ENCODE measurements at regions not wholly inside any gene's neighbourhood (a gene's known extent, or its start where the extent isn't known, plus 50 kb on each side); places are given as distances from the start of the nearest gene placed in this dataset.

DNA sequence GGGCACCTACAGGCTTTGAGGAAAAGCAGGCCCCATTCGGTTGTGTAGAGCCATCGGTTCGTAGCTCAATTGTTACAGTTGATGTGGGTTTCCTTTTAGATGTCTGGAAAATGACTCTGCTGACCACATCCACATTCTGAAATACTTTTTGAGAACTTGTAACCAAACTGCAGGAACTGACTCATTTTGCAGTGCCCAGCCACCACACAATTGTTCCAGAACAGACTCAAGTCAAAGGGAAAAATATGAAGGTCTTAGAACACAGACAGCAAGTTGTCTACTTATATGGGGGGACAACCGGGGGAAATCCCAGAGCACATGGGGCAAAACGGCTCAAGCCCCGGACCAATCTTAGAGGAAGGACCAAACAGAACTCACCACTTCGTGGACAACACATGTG, 557.6 kb upstream of the DIPK2B start:
- no peak for DNase-seq (ENCODE audit: extremely low spot score, unreplicated experiment)
- H3K9me3 Mint-ChIP-seq (ENCODE audit: unreplicated experiment) = no peaks in the 10 kb centered on the region
- TF ChIP-seq, protein P1, sequence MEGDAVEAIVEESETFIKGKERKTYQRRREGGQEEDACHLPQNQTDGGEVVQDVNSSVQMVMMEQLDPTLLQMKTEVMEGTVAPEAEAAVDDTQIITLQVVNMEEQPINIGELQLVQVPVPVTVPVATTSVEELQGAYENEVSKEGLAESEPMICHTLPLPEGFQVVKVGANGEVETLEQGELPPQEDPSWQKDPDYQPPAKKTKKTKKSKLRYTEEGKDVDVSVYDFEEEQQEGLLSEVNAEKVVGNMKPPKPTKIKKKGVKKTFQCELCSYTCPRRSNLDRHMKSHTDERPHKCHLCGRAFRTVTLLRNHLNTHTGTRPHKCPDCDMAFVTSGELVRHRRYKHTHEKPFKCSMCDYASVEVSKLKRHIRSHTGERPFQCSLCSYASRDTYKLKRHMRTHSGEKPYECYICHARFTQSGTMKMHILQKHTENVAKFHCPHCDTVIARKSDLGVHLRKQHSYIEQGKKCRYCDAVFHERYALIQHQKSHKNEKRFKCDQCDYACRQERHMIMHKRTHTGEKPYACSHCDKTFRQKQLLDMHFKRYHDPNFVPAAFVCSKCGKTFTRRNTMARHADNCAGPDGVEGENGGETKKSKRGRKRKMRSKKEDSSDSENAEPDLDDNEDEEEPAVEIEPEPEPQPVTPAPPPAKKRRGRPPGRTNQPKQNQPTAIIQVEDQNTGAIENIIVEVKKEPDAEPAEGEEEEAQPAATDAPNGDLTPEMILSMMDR (IDR thresholded peaks at IDR 0.05) = no peak
- H3K4me1 Mint-ChIP-seq (ENCODE audit: unreplicated experiment) = peaks cover 60% of the 10 kb centered on the region
- no peak overlapping the region for H3K4me3 Mint-ChIP-seq (ENCODE audit: unreplicated experiment)
- H3K27ac Mint-ChIP-seq (ENCODE audit: unreplicated experiment) = peak overlapping the region; percentile 79
- H3K36me3 Mint-ChIP-seq (ENCODE audit: unreplicated experiment) = peaks cover 8% of the 10 kb centered on the region
- H3K27me3 Mint-ChIP-seq (ENCODE audit: unreplicated experiment) = no peaks in the 10 kb centered on the region

DNA sequence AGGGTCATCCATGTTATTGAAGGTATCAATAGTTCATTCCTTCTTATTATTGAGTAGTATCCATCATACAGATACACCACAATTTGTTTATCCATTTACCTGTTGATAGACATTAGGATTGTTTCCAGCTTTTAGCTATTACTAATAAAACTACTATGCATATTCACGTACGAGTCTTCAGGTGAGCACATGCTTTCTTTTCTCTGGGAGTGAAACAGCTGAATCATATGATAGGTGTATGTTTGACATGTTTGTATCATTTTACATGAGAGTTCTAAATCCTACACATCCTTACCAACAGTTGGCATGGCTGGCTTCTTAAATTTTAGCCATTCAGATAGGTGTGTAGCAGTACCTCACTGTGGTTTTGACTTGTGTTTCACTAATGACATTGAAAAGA, 556.6 kb upstream of the DIPK2B start:
- Mint-ChIP-seq H3K4me3 (ENCODE audit: unreplicated experiment) (no peak overlapping the region), H3K27me3 (ENCODE audit: unreplicated experiment) (no peaks in the 10 kb centered on the region), H3K27ac (ENCODE audit: unreplicated experiment) (no peak overlapping the region), H3K9me3 (ENCODE audit: unreplicated experiment) (no peaks in the 10 kb centered on the region), H3K36me3 (ENCODE audit: unreplicated experiment) (peaks cover 7% of the 10 kb centered on the region), H3K4me1 (ENCODE audit: unreplicated experiment) (peaks cover 56% of the 10 kb centered on the region)
- TF ChIP-seq, protein P1 (IDR thresholded peaks at IDR 0.05) = no peak
- no peak for DNase-seq (ENCODE audit: extremely low spot score, unreplicated experiment)

DNA sequence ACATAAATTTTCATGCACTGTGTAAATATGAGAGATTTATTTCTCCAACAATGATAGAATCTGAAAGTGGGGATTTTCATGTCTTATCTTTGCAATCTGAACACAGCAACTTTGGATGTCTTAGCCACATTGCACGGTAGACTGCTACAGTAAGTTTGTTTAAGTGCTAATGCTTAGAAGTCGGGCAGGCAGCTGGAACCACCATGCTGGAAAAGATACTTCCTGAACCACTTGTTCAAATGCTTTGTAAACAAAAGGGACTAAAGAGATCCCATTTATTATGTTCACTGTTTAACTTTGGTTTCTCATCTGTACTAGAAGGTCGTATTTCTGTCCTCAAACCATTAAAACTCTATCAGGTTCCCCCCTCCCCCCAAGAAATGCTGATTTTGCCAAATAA, 555.9 kb upstream of the DIPK2B start:
- Mint-ChIP-seq H3K36me3 (ENCODE audit: unreplicated experiment) (peaks cover 3% of the 10 kb centered on the region), H3K4me3 (ENCODE audit: unreplicated experiment) (no peak overlapping the region), H3K27ac (ENCODE audit: unreplicated experiment) (peak overlapping the region; percentile 23), H3K4me1 (ENCODE audit: unreplicated experiment) (peaks cover 49% of the 10 kb centered on the region), H3K9me3 (ENCODE audit: unreplicated experiment) (no peaks in the 10 kb centered on the region), H3K27me3 (ENCODE audit: unreplicated experiment) (no peaks in the 10 kb centered on the region)
- no peak for DNase-seq (ENCODE audit: extremely low spot score, unreplicated experiment)
- TF ChIP-seq, protein P1 (IDR thresholded peaks at IDR 0.05) = no peak

DNA sequence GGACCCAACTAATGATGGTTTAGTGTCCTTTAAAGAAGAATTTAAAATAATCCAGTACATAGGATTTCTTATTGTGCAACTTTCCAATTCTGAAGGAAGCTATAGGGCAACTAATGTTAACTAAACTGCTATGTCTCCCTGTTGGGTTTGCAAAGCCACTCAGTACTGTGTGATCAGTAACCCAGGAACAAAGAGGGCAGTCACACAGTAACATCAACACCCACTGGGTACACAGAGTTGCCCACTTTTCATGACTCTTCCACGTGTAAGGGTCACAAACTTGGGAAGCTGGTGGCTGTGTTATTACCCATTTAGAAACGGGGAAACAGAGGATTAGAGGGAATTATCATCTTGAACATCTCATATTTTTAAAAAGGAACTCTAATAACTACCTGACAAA, 555.0 kb upstream of the DIPK2B start:
- no peaks in the 10 kb centered on the region for H3K9me3 Mint-ChIP-seq (ENCODE audit: unreplicated experiment)
- TF ChIP-seq, protein P1 (IDR thresholded peaks at IDR 0.05) = no peak
- H3K4me3 Mint-ChIP-seq (ENCODE audit: unreplicated experiment) = no peak overlapping the region
- DNase-seq (ENCODE audit: extremely low spot score, unreplicated experiment) = no peak
- peaks cover 42% of the 10 kb centered on the region for H3K4me1 Mint-ChIP-seq (ENCODE audit: unreplicated experiment)
- no peak overlapping the region for H3K27ac Mint-ChIP-seq (ENCODE audit: unreplicated experiment)
- H3K36me3 Mint-ChIP-seq (ENCODE audit: unreplicated experiment) = peaks cover 3% of the 10 kb centered on the region
- H3K27me3 Mint-ChIP-seq (ENCODE audit: unreplicated experiment) = no peaks in the 10 kb centered on the region

DNA sequence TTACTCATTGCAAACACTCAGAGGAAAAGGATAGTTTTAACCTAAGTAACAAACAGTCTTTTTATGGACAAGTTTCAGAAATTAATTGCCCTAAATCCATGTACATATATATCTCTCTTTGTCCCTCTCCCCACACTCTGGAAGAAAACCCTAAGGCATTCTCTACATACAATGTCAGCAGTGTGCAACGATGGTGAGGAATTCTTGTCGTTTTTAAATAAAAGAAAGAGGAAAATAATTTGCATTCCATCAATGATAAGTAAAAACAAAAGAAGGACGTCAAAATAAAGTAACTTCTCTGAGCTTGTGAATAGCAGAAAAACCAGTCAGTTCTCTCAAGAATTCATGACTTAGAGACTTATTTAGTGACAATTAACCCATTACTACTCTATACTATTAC, 550.5 kb upstream of the DIPK2B start:
- TF ChIP-seq, protein P1 (IDR thresholded peaks at IDR 0.05) = no peak
- Mint-ChIP-seq H3K4me1 (ENCODE audit: unreplicated experiment) (peaks cover 11% of the 10 kb centered on the region), H3K36me3 (ENCODE audit: unreplicated experiment) (peaks cover 3% of the 10 kb centered on the region), H3K4me3 (ENCODE audit: unreplicated experiment) (no peak overlapping the region), H3K27me3 (ENCODE audit: unreplicated experiment) (no peaks in the 10 kb centered on the region), H3K27ac (ENCODE audit: unreplicated experiment) (no peak overlapping the region), H3K9me3 (ENCODE audit: unreplicated experiment) (no peaks in the 10 kb centered on the region)
- DNase-seq (ENCODE audit: extremely low spot score, unreplicated experiment) = no peak
